ENCODE measurements at regions not wholly inside any gene's neighbourhood (a gene's known extent, or its start where the extent isn't known, plus 50 kb on each side); places are given as distances from the start of the nearest gene placed in this dataset.

DNA sequence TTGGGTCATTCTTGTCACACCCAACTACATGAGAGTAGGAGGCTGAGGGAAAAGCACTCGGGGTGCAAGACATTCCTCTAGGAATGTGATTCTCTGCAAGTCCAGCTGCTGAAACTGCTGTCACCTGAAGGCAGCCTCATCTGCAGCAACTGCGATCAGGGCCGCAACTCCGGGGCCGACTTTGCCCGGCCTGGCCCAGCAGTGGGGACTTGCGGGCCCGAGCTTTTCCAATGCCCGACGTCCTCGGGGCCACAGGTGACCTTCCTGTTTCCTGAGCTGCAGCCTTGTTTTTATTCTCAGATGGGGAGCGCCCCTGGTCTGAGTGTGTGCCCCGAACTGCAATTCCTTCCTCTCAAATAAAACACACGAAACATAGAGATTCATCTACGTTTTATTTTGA is 104.7 kb upstream of the NKX1-1 start:
- Histone ChIP-seq H4K20me1 (ENCODE audit: insufficient read depth, low read depth, low read length) (no peaks in the 10 kb centered on the region), H3K9me2 (replicated peaks; ENCODE audit: insufficient read depth, low read length) (no peaks in the 10 kb centered on the region), H2AFZ (ENCODE audit: low read length) (no peak overlapping the region), H3K27me3 (ENCODE audit: low read length) (no peaks in the 10 kb centered on the region), H3K9ac (ENCODE audit: low read length) (no peak overlapping the region), H3K4me2 (ENCODE audit: low read depth, low read length, poor library complexity, severe bottlenecking) (no peak overlapping the region), H3K27ac (ENCODE audit: low read length) (no peak overlapping the region), H3K79me2 (ENCODE audit: low read length) (no peaks in the 10 kb centered on the region), H3K4me1 (ENCODE audit: low read length) (no peaks in the 10 kb centered on the region), H3K36me3 (ENCODE audit: insufficient read depth, low read length) (no peaks in the 10 kb centered on the region), H3K4me3 (ENCODE audit: low read length) (no peak overlapping the region), H3K9me3 (ENCODE audit: low read length) (peaks cover 13% of the 10 kb centered on the region)
- DNase-seq: no peak

DNA sequence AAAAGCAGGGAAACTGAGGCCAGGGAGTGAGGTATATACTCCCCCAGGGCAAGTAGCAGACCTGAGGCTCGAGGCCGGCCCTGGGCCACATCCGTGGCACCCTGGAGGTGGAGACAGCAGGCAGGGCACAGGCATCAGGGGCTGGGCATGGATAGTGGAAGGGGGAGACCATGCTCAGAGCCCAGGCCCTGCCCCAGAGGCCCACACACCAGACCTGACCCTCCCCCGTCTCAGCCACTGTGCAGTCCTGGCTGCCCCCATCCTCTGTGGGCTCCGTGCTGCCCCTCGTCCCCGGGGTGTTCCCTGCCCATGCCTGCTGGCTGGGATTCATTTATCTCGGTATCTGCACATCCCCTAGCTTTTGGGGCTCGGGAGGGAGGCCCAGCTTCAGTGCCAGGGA is 103.1 kb upstream of the NKX1-1 start:
- DNase-seq: no peak
- Histone ChIP-seq H3K4me1 (ENCODE audit: low read length) (no peaks in the 10 kb centered on the region), H3K9me3 (ENCODE audit: low read length) (peaks cover 11% of the 10 kb centered on the region), H4K20me1 (ENCODE audit: insufficient read depth, low read depth, low read length) (no peaks in the 10 kb centered on the region), H3K4me3 (ENCODE audit: low read length) (no peak overlapping the region), H3K4me2 (ENCODE audit: low read depth, low read length, poor library complexity, severe bottlenecking) (no peak overlapping the region), H3K9me2 (replicated peaks; ENCODE audit: insufficient read depth, low read length) (no peaks in the 10 kb centered on the region), H3K9ac (ENCODE audit: low read length) (no peak overlapping the region), H3K36me3 (ENCODE audit: insufficient read depth, low read length) (no peaks in the 10 kb centered on the region), H3K27ac (ENCODE audit: low read length) (no peak overlapping the region), H2AFZ (ENCODE audit: low read length) (no peak overlapping the region), H3K79me2 (ENCODE audit: low read length) (no peaks in the 10 kb centered on the region), H3K27me3 (ENCODE audit: low read length) (no peaks in the 10 kb centered on the region)

DNA sequence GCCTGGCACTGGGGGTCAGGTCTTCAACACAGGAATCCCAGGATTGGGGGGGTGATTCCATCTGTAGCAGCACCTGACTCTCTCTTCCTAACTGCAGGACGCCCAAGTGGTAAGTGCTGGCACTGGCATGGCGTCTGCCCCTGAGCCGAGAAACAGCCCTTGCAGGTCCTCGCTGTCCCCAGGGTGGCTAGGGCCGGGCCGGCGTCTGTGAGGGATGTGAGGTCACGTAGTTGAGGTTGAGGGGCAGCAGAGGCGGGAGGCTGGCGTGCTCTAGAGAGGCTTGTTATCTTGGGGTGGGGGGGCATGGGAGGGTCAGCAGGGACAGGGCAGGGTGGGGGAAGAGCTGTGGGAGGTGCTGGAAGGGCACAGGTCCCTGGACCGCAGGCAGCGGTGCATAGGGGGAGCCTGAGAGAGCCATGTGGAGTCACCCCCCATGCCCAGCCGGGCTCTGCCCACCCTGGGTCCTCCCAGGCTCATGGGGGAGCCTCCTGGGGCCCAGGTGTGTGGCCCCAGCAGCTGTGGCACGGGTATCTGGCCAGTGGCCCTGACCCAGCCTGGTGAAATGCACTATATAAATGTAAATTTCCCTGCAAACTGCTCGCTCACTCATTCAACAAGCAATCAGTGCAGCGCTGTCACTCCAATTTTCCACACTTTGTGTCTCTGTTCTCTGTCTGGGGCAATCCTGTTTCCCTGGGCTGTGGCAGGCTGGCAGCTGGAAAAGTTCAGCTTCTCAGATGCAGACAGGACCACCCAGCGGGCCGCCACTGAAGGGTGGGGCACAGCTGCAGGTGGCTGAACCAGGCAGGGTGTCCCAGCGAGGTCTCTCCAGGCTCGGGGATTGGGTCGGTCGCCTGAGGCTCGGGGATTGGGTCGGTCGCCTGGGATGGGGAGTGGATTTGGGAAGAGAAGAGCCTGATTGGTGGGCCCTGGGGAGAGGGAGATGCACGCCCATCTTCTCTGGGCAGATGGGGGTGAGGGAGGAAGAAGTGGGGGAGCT is 102.2 kb upstream of the NKX1-1 start:
- H3K27ac ChIP-seq (ENCODE audit: low read length): no peak overlapping the region
- no peak overlapping the region for H3K9ac ChIP-seq (ENCODE audit: low read length)
- no peaks in the 10 kb centered on the region for H3K9me2 ChIP-seq (replicated peaks; ENCODE audit: insufficient read depth, low read length)
- no peaks in the 10 kb centered on the region for H3K79me2 ChIP-seq (ENCODE audit: low read length)
- H4K20me1 ChIP-seq (ENCODE audit: insufficient read depth, low read depth, low read length): no peaks in the 10 kb centered on the region
- H3K4me1 ChIP-seq (ENCODE audit: low read length): no peaks in the 10 kb centered on the region
- no peak overlapping the region for H3K4me2 ChIP-seq (ENCODE audit: low read depth, low read length, poor library complexity, severe bottlenecking)
- no peak for DNase-seq
- H3K4me3 ChIP-seq (ENCODE audit: low read length): no peak overlapping the region
- H3K27me3 ChIP-seq (ENCODE audit: low read length): no peaks in the 10 kb centered on the region
- peaks cover 3% of the 10 kb centered on the region; the same call in 1 of the 2 replicates for H3K9me3 ChIP-seq (ENCODE audit: low read length)
- H3K36me3 ChIP-seq (ENCODE audit: insufficient read depth, low read length): no peaks in the 10 kb centered on the region
- no peak overlapping the region for H2AFZ ChIP-seq (ENCODE audit: low read length)

DNA sequence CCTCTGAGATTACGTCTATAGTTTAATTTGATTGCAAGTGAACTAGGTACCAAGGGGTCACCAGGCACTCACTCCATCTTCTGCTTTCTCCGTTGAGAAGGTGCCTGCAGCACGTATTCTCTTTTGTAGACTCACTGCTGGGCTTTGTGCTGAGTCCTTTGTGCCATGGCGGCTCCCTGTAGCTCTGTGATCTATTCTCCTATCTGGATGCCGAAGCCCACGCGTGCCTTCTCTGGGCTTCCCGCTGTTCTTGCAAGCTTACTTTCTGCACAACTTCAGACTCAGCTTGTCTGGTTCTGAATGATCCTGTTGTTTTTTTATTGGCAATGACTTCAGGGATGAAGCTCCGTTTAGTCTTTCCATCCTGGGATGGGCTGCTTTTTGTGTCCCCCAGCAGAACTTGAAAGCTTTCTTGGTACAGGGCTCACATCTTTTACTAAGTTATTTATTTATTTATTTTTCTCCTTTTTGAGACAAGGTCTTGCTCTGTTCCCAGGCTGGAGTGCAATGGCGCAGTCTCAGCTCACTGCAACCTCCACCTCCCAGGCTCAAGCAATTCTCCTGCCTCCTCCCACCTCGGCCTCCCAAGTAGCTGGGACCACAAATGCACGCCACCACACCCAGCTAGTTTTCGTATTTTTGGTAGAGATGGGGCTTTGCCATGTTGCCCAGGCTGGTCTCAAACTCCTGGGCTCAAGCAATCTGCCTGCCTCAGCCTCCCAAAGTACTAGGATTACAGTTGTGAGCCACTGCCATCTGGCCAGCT is 100.9 kb upstream of the NKX1-1 start:
- no peaks in the 10 kb centered on the region for H3K9me2 ChIP-seq (replicated peaks; ENCODE audit: insufficient read depth, low read length)
- no peak overlapping the region for H3K4me2 ChIP-seq (ENCODE audit: low read depth, low read length, poor library complexity, severe bottlenecking)
- no peaks in the 10 kb centered on the region for H3K79me2 ChIP-seq (ENCODE audit: low read length)
- no peak overlapping the region for H2AFZ ChIP-seq (ENCODE audit: low read length)
- no peaks in the 10 kb centered on the region for H4K20me1 ChIP-seq (ENCODE audit: insufficient read depth, low read depth, low read length)
- H3K9ac ChIP-seq (ENCODE audit: low read length): no peak overlapping the region
- no peaks in the 10 kb centered on the region for H3K36me3 ChIP-seq (ENCODE audit: insufficient read depth, low read length)
- no peaks in the 10 kb centered on the region for H3K4me1 ChIP-seq (ENCODE audit: low read length)
- 0 out of 2 replicates have a peak, but pooled peaks cover 3% of the 10 kb centered on the region for H3K9me3 ChIP-seq (ENCODE audit: low read length)
- no peaks in the 10 kb centered on the region for H3K27me3 ChIP-seq (ENCODE audit: low read length)
- no peak overlapping the region for H3K4me3 ChIP-seq (ENCODE audit: low read length)
- no peak for DNase-seq
- H3K27ac ChIP-seq (ENCODE audit: low read length): no peak overlapping the region

DNA sequence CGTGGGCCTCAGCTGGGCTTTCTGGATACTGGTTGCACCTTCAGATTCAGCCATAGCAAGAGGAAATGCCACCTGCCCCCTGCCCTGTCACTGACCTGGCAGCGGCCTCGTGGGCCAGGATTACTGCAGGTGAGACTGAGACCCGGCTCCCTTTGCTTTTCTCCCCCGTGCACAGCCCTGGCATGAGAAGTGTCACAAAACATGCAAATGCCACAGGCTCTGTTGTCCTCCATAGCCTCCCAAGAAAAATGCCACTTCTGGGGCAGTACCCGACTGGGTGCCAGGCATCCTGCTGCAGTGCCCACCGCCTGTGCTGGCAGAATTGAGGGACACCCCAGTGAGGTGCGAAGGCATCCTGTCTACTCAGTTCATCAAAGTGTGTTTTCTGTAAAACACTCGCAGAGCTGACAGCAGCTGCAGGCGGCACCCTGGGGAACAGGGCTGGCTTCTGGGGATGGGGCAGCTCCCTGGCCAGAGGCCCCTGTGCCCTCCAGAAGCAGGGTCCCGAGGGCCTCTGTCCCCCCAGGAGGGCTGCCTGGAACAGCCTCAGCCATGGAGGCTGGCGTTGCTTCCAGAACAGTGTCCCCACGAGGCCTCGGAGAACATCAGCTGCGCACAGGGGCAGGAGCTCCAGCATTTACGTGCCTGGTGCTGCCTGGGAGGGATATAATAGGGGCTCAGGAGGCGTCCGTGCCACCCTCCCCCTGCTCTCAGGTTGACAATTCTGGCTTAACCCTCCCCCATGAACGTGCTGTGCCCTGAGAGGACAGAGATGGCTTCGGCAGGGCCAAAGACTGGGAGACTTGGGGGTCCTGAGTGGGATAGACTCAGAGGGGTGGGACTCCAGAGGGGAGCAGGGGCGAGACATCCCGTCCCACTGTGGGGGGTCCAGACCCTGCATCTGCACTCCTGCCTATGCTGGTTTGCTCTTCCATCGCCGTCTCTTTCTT is 99.5 kb upstream of the NKX1-1 start:
- no peaks in the 10 kb centered on the region for H3K79me2 ChIP-seq (ENCODE audit: low read length)
- H2AFZ ChIP-seq (ENCODE audit: low read length): no peak overlapping the region
- H3K27ac ChIP-seq (ENCODE audit: low read length): no peak overlapping the region
- H3K9me2 ChIP-seq (replicated peaks; ENCODE audit: insufficient read depth, low read length): no peaks in the 10 kb centered on the region
- no peaks in the 10 kb centered on the region for H3K27me3 ChIP-seq (ENCODE audit: low read length)
- no peak overlapping the region for H3K4me2 ChIP-seq (ENCODE audit: low read depth, low read length, poor library complexity, severe bottlenecking)
- H3K9me3 ChIP-seq (ENCODE audit: low read length): no peaks in the 10 kb centered on the region
- no peak for DNase-seq
- no peaks in the 10 kb centered on the region for H4K20me1 ChIP-seq (ENCODE audit: insufficient read depth, low read depth, low read length)
- no peak overlapping the region for H3K4me3 ChIP-seq (ENCODE audit: low read length)
- H3K4me1 ChIP-seq (ENCODE audit: low read length): no peaks in the 10 kb centered on the region
- H3K9ac ChIP-seq (ENCODE audit: low read length): no peak overlapping the region
- H3K36me3 ChIP-seq (ENCODE audit: insufficient read depth, low read length): no peaks in the 10 kb centered on the region

DNA sequence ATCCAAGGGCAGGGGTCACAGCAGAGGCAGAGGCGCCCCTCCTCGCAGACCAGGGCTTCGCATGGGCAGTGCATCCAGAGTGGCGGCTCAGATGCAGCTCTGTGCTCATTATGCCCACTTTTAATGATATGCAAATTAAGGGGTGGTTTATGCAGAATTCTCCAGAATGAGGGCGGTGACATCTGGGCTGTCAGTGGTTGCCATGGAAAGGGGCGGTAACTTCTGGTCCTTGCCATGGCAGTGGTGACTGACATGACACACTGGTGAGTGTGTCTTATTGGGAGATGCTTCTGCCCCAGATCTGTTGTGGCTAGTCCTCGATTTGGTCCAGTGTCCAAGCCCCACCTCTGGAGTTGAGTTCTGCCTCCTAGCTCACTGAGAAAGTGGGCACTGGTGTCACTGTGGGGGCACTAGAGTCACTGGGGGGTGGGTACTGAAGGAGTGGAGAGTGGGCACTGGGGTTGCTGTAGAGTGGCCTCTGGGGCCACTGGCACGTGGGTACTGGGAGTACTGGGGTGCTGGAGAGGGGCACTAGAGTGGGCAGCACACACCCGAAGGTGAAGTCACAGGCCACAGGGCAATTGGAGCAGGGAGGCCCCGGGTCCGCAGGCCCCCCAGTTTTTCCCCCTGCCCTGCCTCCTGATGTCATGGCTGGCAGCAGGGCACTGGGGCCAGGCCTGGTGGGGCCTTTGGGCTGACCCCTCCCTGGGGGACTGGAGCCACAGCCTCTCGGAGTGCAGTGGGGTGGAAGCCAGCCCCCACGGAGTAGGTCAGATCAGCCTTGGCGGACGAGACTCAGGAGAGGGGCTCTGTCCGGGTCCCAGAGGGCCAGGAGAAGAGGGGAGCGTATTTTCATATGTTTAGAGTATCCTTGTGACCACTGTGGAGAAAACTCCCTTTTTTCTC is 98.6 kb upstream of the NKX1-1 start:
- Histone ChIP-seq H3K79me2 (ENCODE audit: low read length) (no peaks in the 10 kb centered on the region), H4K20me1 (ENCODE audit: insufficient read depth, low read depth, low read length) (no peaks in the 10 kb centered on the region), H3K4me1 (ENCODE audit: low read length) (no peaks in the 10 kb centered on the region), H3K4me2 (ENCODE audit: low read depth, low read length, poor library complexity, severe bottlenecking) (no peak overlapping the region), H3K9ac (ENCODE audit: low read length) (no peak overlapping the region), H2AFZ (ENCODE audit: low read length) (no peak overlapping the region), H3K9me3 (ENCODE audit: low read length) (no peaks in the 10 kb centered on the region), H3K36me3 (ENCODE audit: insufficient read depth, low read length) (no peaks in the 10 kb centered on the region), H3K4me3 (ENCODE audit: low read length) (no peak overlapping the region), H3K9me2 (replicated peaks; ENCODE audit: insufficient read depth, low read length) (no peaks in the 10 kb centered on the region), H3K27ac (ENCODE audit: low read length) (no peak overlapping the region), H3K27me3 (ENCODE audit: low read length) (no peaks in the 10 kb centered on the region)
- no peak for DNase-seq

Measured in Karpas-422 (cell line).